ENCODE measurements at regions not wholly inside any gene's neighbourhood (a gene's known extent, or its start where the extent isn't known, plus 50 kb on each side); places are given as distances from the start of the nearest gene placed in this dataset.

- TF ChIP-seq REST (IDR thresholded peaks at IDR 0.05; ENCODE audit: insufficient replicate concordance, low read depth) (no peak), CTCF (IDR thresholded peaks at IDR 0.05; ENCODE audit: insufficient read depth, low read length) (no peak), POLR2AphosphoS5 (IDR thresholded peaks at IDR 0.05; ENCODE audit: low read depth) (no peak), GABPA (IDR thresholded peaks at IDR 0.05; ENCODE audit: low read depth) (no peak)
Measured at GRCh38 chr15:62559381-62559733, 394.3 kb upstream of the C2CD4B start.
